ENCODE measurements at regions not wholly inside any gene's neighbourhood (a gene's known extent, or its start where the extent isn't known, plus 50 kb on each side); places are given as distances from the start of the nearest gene placed in this dataset.
"Not testable (repeated sequence)": the region's sequence is repeated elsewhere in the genome, so short reads cannot be mapped to it uniquely, and the experiment has no call there.

DNA sequence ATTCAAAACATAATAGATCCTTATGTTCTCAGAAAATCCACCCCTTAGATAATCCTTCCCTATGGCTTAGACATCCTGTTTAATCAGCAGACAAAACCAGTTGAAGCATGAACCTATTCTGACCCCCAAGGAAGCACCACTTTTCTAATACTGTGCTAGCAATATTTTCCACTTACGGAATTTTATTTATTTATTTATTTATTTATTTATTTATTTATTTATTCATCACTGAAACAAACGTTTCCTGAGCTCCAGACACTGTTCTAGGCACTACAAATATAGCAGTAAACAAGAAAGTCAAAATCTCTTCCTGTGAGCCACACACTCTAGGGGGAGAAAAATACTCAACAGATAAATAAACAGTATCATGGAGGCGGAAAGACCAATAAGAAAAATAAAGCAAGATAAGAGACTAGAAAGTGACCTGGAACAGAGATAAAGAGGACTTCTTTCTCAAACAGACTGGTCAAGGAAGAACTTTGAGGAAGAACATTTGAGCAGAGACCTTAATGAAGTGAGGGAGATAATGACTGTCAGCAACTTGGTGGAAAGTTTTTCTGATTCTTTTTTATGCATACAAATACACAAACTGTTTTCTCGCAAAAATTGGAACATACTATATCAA lies 145.5 kb upstream of the POGK start:
- Histone ChIP-seq H3K36me3 (ENCODE audit: control insufficient read depth, insufficient read depth, low read length) (no peaks in the 10 kb centered on the region), H3K9me3 (ENCODE audit: control insufficient read depth, insufficient read depth, low read depth, low read length) (no peaks in the 10 kb centered on the region), H3K27ac (ENCODE audit: low read depth, low read length) (no peak overlapping the region), H3K4me3 (ENCODE audit: low read depth, low read length) (no peak overlapping the region), H3K9ac (ENCODE audit: low read length) (no peak overlapping the region), H3K27me3 (ENCODE audit: control insufficient read depth, insufficient read depth, low read length) (no peaks in the 10 kb centered on the region), H3K4me1 (ENCODE audit: control insufficient read depth, insufficient read depth, low read length) (no peaks in the 10 kb centered on the region)

GRCh38 chr1:166695115-166695514 lies 144.2 kb upstream of the POGK start:
- no peak overlapping the region for H3K9ac ChIP-seq (ENCODE audit: low read length)
- no peak overlapping the region for H3K4me3 ChIP-seq (ENCODE audit: low read depth, low read length)
- no peaks in the 10 kb centered on the region for H3K27me3 ChIP-seq (ENCODE audit: control insufficient read depth, insufficient read depth, low read length)
- H3K9me3 ChIP-seq (ENCODE audit: control insufficient read depth, insufficient read depth, low read depth, low read length) = no peaks in the 10 kb centered on the region
- no peaks in the 10 kb centered on the region for H3K4me1 ChIP-seq (ENCODE audit: control insufficient read depth, insufficient read depth, low read length)
- H3K36me3 ChIP-seq (ENCODE audit: control insufficient read depth, insufficient read depth, low read length) = no peaks in the 10 kb centered on the region
- H3K27ac ChIP-seq (ENCODE audit: low read depth, low read length) = no peak overlapping the region

DNA sequence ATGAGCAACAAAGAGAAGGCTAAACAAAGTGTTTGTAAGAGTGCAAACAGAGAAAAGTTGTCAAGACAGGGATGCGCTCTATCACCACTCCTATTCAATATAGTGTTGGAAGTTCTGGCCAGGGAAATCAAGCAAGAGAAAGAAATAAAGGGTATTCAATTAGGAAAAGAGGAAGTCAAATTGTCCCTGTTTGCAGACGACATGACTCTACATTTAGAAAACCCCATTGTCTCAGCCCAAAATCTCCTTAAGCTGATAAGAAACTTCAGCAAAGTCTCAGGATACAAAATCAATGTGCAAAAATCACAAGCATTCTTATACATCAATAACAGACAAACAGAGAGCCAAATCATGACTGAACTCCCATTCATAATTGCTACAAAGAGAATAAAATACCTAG lies 143.4 kb upstream of the POGK start:
- not testable (repeated sequence) for H3K4me1 ChIP-seq (ENCODE audit: control insufficient read depth, insufficient read depth, low read length); H3K36me3 ChIP-seq (ENCODE audit: control insufficient read depth, insufficient read depth, low read length); H3K9ac ChIP-seq (ENCODE audit: low read length); H3K4me3 ChIP-seq (ENCODE audit: low read depth, low read length); H3K9me3 ChIP-seq (ENCODE audit: control insufficient read depth, insufficient read depth, low read depth, low read length); H3K27ac ChIP-seq (ENCODE audit: low read depth, low read length); H3K27me3 ChIP-seq (ENCODE audit: control insufficient read depth, insufficient read depth, low read length)

DNA sequence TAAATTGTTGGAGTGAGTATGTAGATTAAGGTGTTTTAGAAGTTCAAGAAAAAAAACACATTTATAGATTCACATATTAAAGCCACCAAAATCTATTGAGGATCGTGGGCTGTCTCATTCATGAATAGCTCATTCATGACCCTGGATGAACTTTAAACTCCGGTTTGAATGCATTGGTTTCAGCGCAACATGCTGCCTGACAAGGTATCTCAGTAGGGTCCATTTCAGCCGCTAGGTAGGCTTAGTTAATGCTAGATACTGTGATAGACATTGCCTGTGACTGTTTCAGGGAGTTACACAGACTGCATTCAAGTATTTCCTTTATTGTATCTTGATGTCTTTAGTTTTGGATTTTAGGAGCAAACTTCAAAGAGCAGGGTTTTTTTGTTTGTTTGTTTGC lies 140.5 kb upstream of the POGK start:
- Histone ChIP-seq H3K9ac (ENCODE audit: low read length) (no peak overlapping the region), H3K27me3 (ENCODE audit: control insufficient read depth, insufficient read depth, low read length) (no peaks in the 10 kb centered on the region), H3K4me1 (ENCODE audit: control insufficient read depth, insufficient read depth, low read length) (no peaks in the 10 kb centered on the region; the same call in 1 of the 2 replicates), H3K36me3 (ENCODE audit: control insufficient read depth, insufficient read depth, low read length) (no peaks in the 10 kb centered on the region), H3K4me3 (ENCODE audit: low read depth, low read length) (no peak overlapping the region), H3K27ac (ENCODE audit: low read depth, low read length) (no peak overlapping the region), H3K9me3 (ENCODE audit: control insufficient read depth, insufficient read depth, low read depth, low read length) (no peaks in the 10 kb centered on the region)

DNA sequence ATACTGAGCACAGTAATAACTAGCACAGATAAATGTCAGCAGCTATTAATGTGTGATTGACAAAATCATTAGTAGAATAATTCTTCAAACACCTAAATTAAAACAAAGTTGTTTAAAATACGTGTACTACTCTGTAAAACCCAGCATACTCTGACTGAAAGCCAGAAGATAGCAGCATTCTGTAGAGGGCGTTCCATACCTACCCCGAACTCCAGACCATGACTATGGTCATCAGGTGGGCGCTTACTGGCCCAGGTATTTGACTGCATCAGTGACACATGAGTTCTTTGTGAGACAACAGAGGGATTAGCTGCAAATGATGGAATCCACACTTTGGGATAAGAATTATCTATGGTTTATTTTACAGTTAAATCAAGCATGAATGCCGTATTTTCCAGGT lies 139.7 kb upstream of the POGK start:
- Histone ChIP-seq H3K9ac (ENCODE audit: low read length) (no peak overlapping the region), H3K9me3 (ENCODE audit: control insufficient read depth, insufficient read depth, low read depth, low read length) (no peaks in the 10 kb centered on the region), H3K36me3 (ENCODE audit: control insufficient read depth, insufficient read depth, low read length) (no peaks in the 10 kb centered on the region)

DNA sequence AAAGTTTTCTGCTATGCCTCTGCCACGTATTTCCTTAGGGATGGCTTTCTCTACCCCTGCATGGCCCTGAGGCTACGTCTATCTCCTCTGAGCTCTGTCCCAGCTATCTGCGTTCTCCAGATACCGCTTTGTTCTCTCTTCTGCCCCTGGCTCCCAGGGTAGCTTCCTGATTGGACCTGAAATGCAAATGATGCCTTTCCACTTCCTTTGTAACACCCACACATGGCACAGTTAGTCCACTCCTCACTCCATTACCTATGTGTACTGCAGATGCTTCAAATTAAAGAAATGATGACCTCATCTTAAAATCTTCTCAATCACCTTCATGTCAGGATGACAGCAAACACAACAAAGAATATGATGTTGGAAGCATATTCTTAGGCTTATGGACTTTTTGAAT lies 138.6 kb upstream of the POGK start:
- no peaks in the 10 kb centered on the region for H3K36me3 ChIP-seq (ENCODE audit: control insufficient read depth, insufficient read depth, low read length)
- no peak overlapping the region for H3K27ac ChIP-seq (ENCODE audit: low read depth, low read length)
- H3K9me3 ChIP-seq (ENCODE audit: control insufficient read depth, insufficient read depth, low read depth, low read length) = no peaks in the 10 kb centered on the region
- no peaks in the 10 kb centered on the region; the same call in 1 of the 2 replicates for H3K4me1 ChIP-seq (ENCODE audit: control insufficient read depth, insufficient read depth, low read length)
- no peaks in the 10 kb centered on the region for H3K27me3 ChIP-seq (ENCODE audit: control insufficient read depth, insufficient read depth, low read length)
- no peak overlapping the region for H3K4me3 ChIP-seq (ENCODE audit: low read depth, low read length)
- no peak overlapping the region for H3K9ac ChIP-seq (ENCODE audit: low read length)

More for the DNA sequence above, 139.7 kb upstream of the POGK start:
- Histone ChIP-seq H3K27ac (ENCODE audit: low read depth, low read length) (no peak overlapping the region), H3K4me1 (ENCODE audit: control insufficient read depth, insufficient read depth, low read length) (no peaks in the 10 kb centered on the region; the same call in 1 of the 2 replicates), H3K27me3 (ENCODE audit: control insufficient read depth, insufficient read depth, low read length) (no peaks in the 10 kb centered on the region), H3K4me3 (ENCODE audit: low read depth, low read length) (no peak overlapping the region)

DNA sequence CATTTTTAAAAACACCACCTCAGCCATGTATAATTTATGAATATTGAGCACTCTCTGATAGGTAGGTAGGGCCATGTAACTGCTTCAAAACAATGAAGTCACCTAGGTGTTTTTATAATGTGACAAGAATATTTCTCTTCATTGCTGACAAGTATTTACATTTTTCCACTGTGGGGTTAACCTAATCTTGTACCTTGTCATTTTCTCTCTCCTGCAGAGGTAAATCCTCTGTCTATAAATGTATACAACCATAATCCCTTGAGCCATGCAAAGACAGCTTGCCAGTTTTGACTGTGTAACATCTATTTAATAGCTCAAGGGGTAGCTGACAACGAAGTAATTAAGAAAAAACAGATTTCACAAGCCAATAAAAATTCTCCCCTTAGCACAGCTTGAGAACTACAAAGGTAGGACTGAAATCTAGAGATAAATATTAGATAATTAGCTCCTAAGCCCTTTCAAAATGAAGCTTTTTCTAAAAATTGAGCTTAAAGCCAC lies 137.6 kb upstream of the POGK start:
- H3K9me3 ChIP-seq (ENCODE audit: control insufficient read depth, insufficient read depth, low read depth, low read length) = no peaks in the 10 kb centered on the region
- no peaks in the 10 kb centered on the region; the same call in 1 of the 2 replicates for H3K4me1 ChIP-seq (ENCODE audit: control insufficient read depth, insufficient read depth, low read length)
- H3K27ac ChIP-seq (ENCODE audit: low read depth, low read length) = no peak overlapping the region
- no peaks in the 10 kb centered on the region for H3K27me3 ChIP-seq (ENCODE audit: control insufficient read depth, insufficient read depth, low read length)
- no peak overlapping the region for H3K9ac ChIP-seq (ENCODE audit: low read length)
- no peaks in the 10 kb centered on the region for H3K36me3 ChIP-seq (ENCODE audit: control insufficient read depth, insufficient read depth, low read length)
- H3K4me3 ChIP-seq (ENCODE audit: low read depth, low read length) = no peak overlapping the region

GRCh38 chr1:166703141-166703540 lies 136.1 kb upstream of the POGK start:
- Histone ChIP-seq H3K27ac (ENCODE audit: low read depth, low read length) (no peak overlapping the region), H3K9me3 (ENCODE audit: control insufficient read depth, insufficient read depth, low read depth, low read length) (no peaks in the 10 kb centered on the region), H3K36me3 (ENCODE audit: control insufficient read depth, insufficient read depth, low read length) (no peaks in the 10 kb centered on the region), H3K4me3 (ENCODE audit: low read depth, low read length) (no peak overlapping the region), H3K4me1 (ENCODE audit: control insufficient read depth, insufficient read depth, low read length) (no peaks in the 10 kb centered on the region; the same call in 1 of the 2 replicates), H3K9ac (ENCODE audit: low read length) (no peak overlapping the region), H3K27me3 (ENCODE audit: control insufficient read depth, insufficient read depth, low read length) (no peaks in the 10 kb centered on the region)

DNA sequence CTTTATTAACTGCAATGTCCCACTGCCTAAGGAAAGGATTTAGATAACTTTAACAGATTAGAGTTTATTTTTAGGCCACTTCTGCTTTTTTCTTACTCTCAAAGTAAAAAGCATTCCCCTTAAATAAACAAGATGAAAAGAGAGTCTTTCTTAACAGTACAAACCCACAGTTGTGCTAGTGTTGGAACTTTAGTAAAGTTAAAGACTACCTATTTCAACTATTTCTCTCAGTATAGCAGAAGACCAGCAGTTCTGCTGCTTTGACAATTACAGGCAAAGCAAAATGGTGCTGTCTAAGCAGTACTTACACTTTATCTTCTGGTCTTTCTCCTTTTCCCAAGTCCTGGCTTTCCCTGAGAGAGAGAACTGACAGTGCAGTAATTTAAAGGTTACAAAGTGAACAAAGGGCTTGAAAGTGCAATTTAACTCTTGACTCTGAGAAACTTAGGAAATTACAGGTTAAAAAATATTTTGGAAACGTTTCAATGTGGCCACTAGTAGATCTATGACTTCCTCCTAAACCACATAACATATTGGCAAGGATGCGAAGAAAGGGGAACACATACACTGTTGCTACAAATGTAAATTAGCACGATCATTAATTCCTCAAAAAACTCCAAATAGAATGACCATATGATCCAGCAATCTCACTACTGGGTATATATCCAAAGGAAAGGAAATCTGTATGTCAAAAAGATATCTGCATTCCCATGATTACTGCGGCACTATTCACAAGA lies 135.4 kb upstream of the POGK start:
- Histone ChIP-seq H3K27me3 (ENCODE audit: control insufficient read depth, insufficient read depth, low read length) (no peaks in the 10 kb centered on the region), H3K4me1 (ENCODE audit: control insufficient read depth, insufficient read depth, low read length) (no peaks in the 10 kb centered on the region; the same call in 1 of the 2 replicates), H3K9ac (ENCODE audit: low read length) (no peak overlapping the region), H3K4me3 (ENCODE audit: low read depth, low read length) (no peak overlapping the region), H3K9me3 (ENCODE audit: control insufficient read depth, insufficient read depth, low read depth, low read length) (no peaks in the 10 kb centered on the region), H3K27ac (ENCODE audit: low read depth, low read length) (no peak overlapping the region), H3K36me3 (ENCODE audit: control insufficient read depth, insufficient read depth, low read length) (no peaks in the 10 kb centered on the region)

DNA sequence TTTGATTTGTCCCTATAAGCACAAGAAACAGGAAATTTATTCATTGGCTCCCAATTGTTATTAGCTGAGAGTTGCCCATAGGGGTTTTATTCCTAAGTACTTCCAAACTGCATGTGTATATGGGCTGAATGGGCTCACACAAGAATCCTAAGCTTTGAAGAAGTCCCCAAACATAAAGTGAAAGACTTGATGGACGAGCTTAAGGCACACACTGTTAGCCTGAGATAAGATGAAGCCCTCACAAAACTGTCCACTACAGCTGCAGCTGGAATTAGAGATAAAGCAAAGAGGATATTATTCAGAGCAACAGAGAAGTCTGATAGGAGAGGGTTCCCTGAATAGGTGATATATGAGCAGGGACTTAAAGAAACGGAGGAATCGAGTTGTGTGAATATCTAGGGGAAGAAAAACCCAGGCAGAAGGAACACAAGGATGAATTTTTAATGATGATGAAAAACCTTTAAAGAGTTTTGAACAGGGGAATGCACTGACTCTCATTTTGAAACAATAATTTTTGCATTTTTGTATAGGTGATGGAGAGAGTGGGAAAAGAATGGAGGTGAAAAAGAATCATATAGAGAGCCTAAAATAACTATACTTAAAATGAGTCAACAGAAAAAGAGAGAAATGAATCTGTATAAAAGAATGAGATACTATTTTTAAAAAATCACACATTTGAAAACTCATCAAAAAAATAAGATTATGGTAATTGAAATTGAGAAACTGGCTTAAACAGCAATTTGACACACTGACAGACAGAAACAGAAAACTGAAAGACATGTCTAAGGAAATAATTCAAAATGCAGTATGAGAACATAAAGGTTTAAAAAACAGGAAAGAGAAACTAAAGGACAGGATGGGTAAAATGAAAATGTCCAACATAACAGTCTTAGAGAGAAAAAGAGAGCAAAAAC lies 133.6 kb upstream of the POGK start:
- H3K27me3 ChIP-seq (ENCODE audit: control insufficient read depth, insufficient read depth, low read length) = no peaks in the 10 kb centered on the region
- H3K9ac ChIP-seq (ENCODE audit: low read length) = no peak overlapping the region
- no peaks in the 10 kb centered on the region for H3K36me3 ChIP-seq (ENCODE audit: control insufficient read depth, insufficient read depth, low read length)
- H3K27ac ChIP-seq (ENCODE audit: low read depth, low read length) = no peak overlapping the region
- H3K4me3 ChIP-seq (ENCODE audit: low read depth, low read length) = no peak overlapping the region
- no peaks in the 10 kb centered on the region for H3K9me3 ChIP-seq (ENCODE audit: control insufficient read depth, insufficient read depth, low read depth, low read length)
- no peaks in the 10 kb centered on the region; the same call in 1 of the 2 replicates for H3K4me1 ChIP-seq (ENCODE audit: control insufficient read depth, insufficient read depth, low read length)

All from HUES6 (cell line).